GM12878 (cell line): ENCODE measurements at regions not wholly inside any gene's neighbourhood (a gene's known extent, or its start where the extent isn't known, plus 50 kb on each side); places are given as distances from the start of the nearest gene placed in this dataset.

ENCODE experiments used
- ATAC-seq: fragments of 200-7000 bp; cut with Tn5 transposase; 3 replicates; pipeline ENCODE4 v1.9.1; 2020; ENCODE audit warnings: mild to moderate bottlenecking, moderate library complexity
- BruUV-seq: library from RNA; stranded (reverse); fragments of 400-500 nt; replicated peaks from 2 replicates; lab custom pipeline; 2021; lab: Mats Ljungman, UMichigan
- CTCF ChIA-PET: fragments of 300-600 bp; sonication (Branson Sonifier 250); formaldehyde crosslinking; extraction: SDS; loops from one replicate; lab custom pipeline; 2021; ENCODE audit warnings: inconsistent platforms; lab: Yijun Ruan, JAX
- POLR2A ChIA-PET: fragments of 350-600 bp; formaldehyde crosslinking; extraction: SDS; loops from one replicate; lab custom pipeline; 2021; ENCODE audit warnings: inconsistent platforms; lab: Charles Lee
- RAD21 ChIA-PET: fragments of 300-600 bp; sonication (Branson Sonifier 250); formaldehyde crosslinking; loops from one replicate; lab custom pipeline; 2023; ENCODE audit warnings: antibody characterized with exemption; ENCODE audit not compliant: unreplicated experiment; lab: Charles Lee
- SMC1A ChIA-PET: fragments of 300-600 bp; sonication (Branson Sonifier 250); formaldehyde crosslinking; loops from one replicate; lab custom pipeline; 2023; ENCODE audit not compliant: unreplicated experiment, uncharacterized antibody; lab: Charles Lee
- DNase-seq: peaks from one replicate; pipeline ENCODE4 v3.0.0-alpha.2; 2011; ENCODE audit warnings: low read depth, low spot score
- FAIRE-seq: peaks from 3 replicates; lab custom pipeline; 2011; peaks lifted over from hg19 to GRCh38; lab: Jason Lieb, UNC
- H2AFZ ChIP-seq: 2 replicates; pipeline ENCODE4 v1.6.0; 2011; ENCODE audit warnings: low read depth, low read length, control low read depth; ENCODE audit not compliant: control insufficient read depth
- H3K27ac ChIP-seq: 2 replicates; pipeline ENCODE4 v1.5.1; 2011; ENCODE audit warnings: control low read depth; ENCODE audit not compliant: control insufficient read depth, insufficient read depth
- H3K27me3 ChIP-seq, 2 experiments: replicated peaks in 1 of 2; 2 replicates each; pipeline versions ENCODE4 v1.6.0 to v1.6.1; 2011; ENCODE audit warnings: low read length in 1 of 2; ENCODE audit not compliant: control insufficient read depth in 2 of 2, insufficient read depth in 2 of 2
- H3K36me3 ChIP-seq, 2 experiments: 2 replicates each; pipeline ENCODE4 v1.5.1; 2011; ENCODE audit warnings: low read length in 1 of 2; ENCODE audit not compliant: control insufficient read depth in 2 of 2, insufficient read depth in 2 of 2
- H3K4me1 ChIP-seq: 2 replicates; pipeline ENCODE4 v1.6.1; 2011; ENCODE audit warnings: mild to moderate bottlenecking, low read length, moderate library complexity, mixed read lengths; ENCODE audit not compliant: control insufficient read depth, insufficient read depth
- H3K4me2 ChIP-seq: 2 replicates; pipeline ENCODE4 v1.6.0; 2011; ENCODE audit warnings: control low read depth; ENCODE audit not compliant: control insufficient read depth, insufficient read depth
- H3K4me3 ChIP-seq: fragments of 200-600 bp; sonication (generic); 2 replicates; pipeline ENCODE4 v1.5.1; 2016
- H3K79me2 ChIP-seq: 2 replicates; pipeline ENCODE4 v1.6.0; 2011; ENCODE audit warnings: low read length; ENCODE audit not compliant: control insufficient read depth, insufficient read depth
- H3K9ac ChIP-seq: 2 replicates; pipeline ENCODE4 v1.8.0; 2011; ENCODE audit warnings: low read length, control low read depth, mixed read lengths; ENCODE audit not compliant: control insufficient read depth, insufficient read depth
- H3K9me3 ChIP-seq: replicated peaks from 3 replicates; pipeline ENCODE4 v1.5.1; 2011; ENCODE audit warnings: mild to moderate bottlenecking, low read length; ENCODE audit not compliant: control insufficient read depth, insufficient read depth
- H4K20me1 ChIP-seq: 2 replicates; pipeline ENCODE4 v1.6.0; 2011; ENCODE audit not compliant: control insufficient read depth, insufficient read depth
- BCL11A ChIP-seq: IDR thresholded peaks from 2 replicates; pipeline ENCODE4 v1.6.1; 2011; ENCODE audit warnings: low read depth, low read length
- KAT2A ChIP-seq: conservative IDR thresholded peaks from 2 replicates; pipeline ENCODE4 v1.6.1; 2011; ENCODE audit warnings: low read depth, low read length; ENCODE audit not compliant: control insufficient read depth
- SRF ChIP-seq, 2 experiments: IDR thresholded peaks; 2 replicates each; pipeline ENCODE4 v1.6.1; 2011; ENCODE audit warnings: low read depth in 2 of 2, low read length in 2 of 2, mild to moderate bottlenecking in 1 of 2, moderate library complexity in 1 of 2
- TBL1XR1 ChIP-seq: IDR thresholded peaks from 2 replicates; pipeline ENCODE4 v1.6.1; 2012; ENCODE audit warnings: low read depth, low read length, improper control_type of control experiment
- TCF12 ChIP-seq: IDR thresholded peaks from 2 replicates; pipeline ENCODE4 v1.6.1; 2011; ENCODE audit warnings: low read depth, mild to moderate bottlenecking, low read length
- WRNIP1 ChIP-seq: IDR thresholded peaks from 2 replicates; pipeline ENCODE4 v1.6.1; 2011; ENCODE audit warnings: low read depth, low read length, improper control_type of control experiment, borderline replicate concordance
- ZNF24 ChIP-seq: fragments of 450-650 bp; IDR thresholded peaks from 2 replicates; pipeline ENCODE4 v1.6.1; 2017; ENCODE audit warnings: antibody characterized with exemption, mild to moderate bottlenecking
- WGBS: methylation state at CpG from one replicate; pipeline ENCODE4 v1.1.6; 2016; ENCODE audit warnings: low lambda C conversion rate; ENCODE audit not compliant: insufficient replicate concordance, insufficient coverage; ENCODE audit errors: missing lambda C conversion rate; 5-methylcytosine and 5-hydroxymethylcytosine counted together
- in situ Hi-C: fragments of 300-500 bp; cut with MboI; formaldehyde crosslinking; loops from 9 replicates; pipeline ENCODE4 v1.14.3; 2018; ENCODE audit warnings: mixed read lengths
- intact Hi-C: fragments of 100-400 bp; cut with micrococcal nuclease; formaldehyde crosslinking; loops from one replicate; pipeline ENCODE4 v1.14.2; 2022; ENCODE audit not compliant: unreplicated experiment

GRCh38 chr12:131312793-131313545, 359.3 kb downstream of the ADGRD1 start (continued):
- no peak for TF ChIP-seq SRF (IDR thresholded peaks at IDR 0.05; ENCODE audit: low read depth in 2 of 2, low read length in 2 of 2)

GRCh38 chr12:131313635-131314034, 359.9 kb downstream of the ADGRD1 start:
- H3K4me2 ChIP-seq = no peak overlapping the region
- no peak overlapping the region for H3K4me3 ChIP-seq
- WGBS = 0% methylated on average over 4 of the region's 4 CpGs
- intact Hi-C loops = no loop called here
- TF ChIP-seq KAT2A (no peak), TBL1XR1 (no peak), ZNF24 (no peak), BCL11A (no peak), TCF12 (no peak), WRNIP1 (no peak)
- TF ChIP-seq, all 136 proteins: peak for 0
- Histone ChIP-seq H3K4me1 (no peaks in the 10 kb centered on the region), H3K9me3 (no peaks in the 10 kb centered on the region), H3K36me3 (no peaks in the 10 kb centered on the region), H3K9ac (no peak overlapping the region), H3K27ac (no peak overlapping the region), H4K20me1 (no peaks in the 10 kb centered on the region), H3K79me2 (no peaks in the 10 kb centered on the region), H2AFZ (no peak overlapping the region), H3K27me3 (no peaks in the 10 kb centered on the region)
- DNase-seq (no peak), FAIRE-seq (no peak), ATAC-seq (no peak)
- CTCF ChIA-PET = no interaction called here
- in situ Hi-C loops = no loop called here
- SMC1A ChIA-PET = no interaction called here
- no TSS peak for BruUV-seq
- POLR2A ChIA-PET = no interaction called here
- RAD21 ChIA-PET = no interaction called here
